ENCODE measurements at regions not wholly inside any gene's neighbourhood (a gene's known extent, or its start where the extent isn't known, plus 50 kb on each side); places are given as distances from the start of the nearest gene placed in this dataset.

DNA sequence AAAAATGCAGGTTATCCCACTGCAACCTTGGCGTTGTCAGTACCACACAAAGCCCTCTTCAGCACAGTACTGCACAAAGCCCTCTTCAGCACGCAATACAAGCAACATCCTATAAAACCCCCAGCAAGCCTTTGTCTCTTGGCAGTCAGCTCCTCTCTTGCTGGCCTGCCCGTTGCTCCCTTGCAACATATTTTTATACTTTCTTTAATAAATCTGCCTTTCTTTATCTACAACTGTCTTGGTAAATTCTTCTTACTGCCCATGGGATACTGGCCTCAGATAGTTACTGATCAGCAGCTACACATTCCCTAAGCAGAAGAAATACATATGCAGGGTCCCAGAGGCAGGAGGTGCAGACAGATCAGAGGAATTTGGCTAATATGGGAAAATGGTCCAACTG is 70.5 kb upstream of the MAP3K4 start:
- no TSS peak for BruUV-seq (replicated peaks)
- H3K4me2 ChIP-seq (ENCODE audit: insufficient read depth, low read length), result no peak overlapping the region
- H3K36me3 ChIP-seq (ENCODE audit: control insufficient read depth in 2 of 2, extremely low read depth in 1 of 2, insufficient read depth in 2 of 2, low read length in 2 of 2), result no peaks in the 10 kb centered on the region
- DNase-seq (ENCODE audit: low read depth, low spot score) (no peak), FAIRE-seq (no peak)
- POLR2A ChIA-PET, result no interaction called here
- H4K20me1 ChIP-seq (replicated peaks; ENCODE audit: control insufficient read depth, extremely low read depth, insufficient read depth, low read length), result no peaks in the 10 kb centered on the region
- H3K4me3 ChIP-seq (replicated peaks in 1 of 3; ENCODE audit: insufficient read depth in 1 of 3, low read depth in 1 of 3, low read length in 3 of 3), result no peak overlapping the region
- H3K9me3 ChIP-seq (replicated peaks; ENCODE audit: control insufficient read depth, insufficient read depth, low read length), result no peaks in the 10 kb centered on the region
- H3K4me1 ChIP-seq (ENCODE audit: control insufficient read depth, extremely low read depth, insufficient read depth, low read length), result no peaks in the 10 kb centered on the region
- H3K9ac ChIP-seq (replicated peaks; ENCODE audit: extremely low read depth, insufficient read depth, low read length), result no peak overlapping the region
- H3K9me1 ChIP-seq (replicated peaks; ENCODE audit: control insufficient read depth, extremely low read depth, insufficient read depth, low read length), result no peaks in the 10 kb centered on the region
- TF ChIP-seq GATA2 (IDR thresholded peaks at IDR 0.05; ENCODE audit: insufficient read depth, insufficient read length, low read depth, low read length), result no peak
- TF ChIP-seq, protein P1, sequence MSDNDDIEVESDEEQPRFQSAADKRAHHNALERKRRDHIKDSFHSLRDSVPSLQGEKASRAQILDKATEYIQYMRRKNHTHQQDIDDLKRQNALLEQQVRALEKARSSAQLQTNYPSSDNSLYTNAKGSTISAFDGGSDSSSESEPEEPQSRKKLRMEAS (IDR thresholded peaks at IDR 0.05; ENCODE audit: insufficient read depth, insufficient read length), result no peak
- TF ChIP-seq EZH2 (IDR thresholded peaks at IDR 0.05; ENCODE audit: borderline replicate concordance, low read depth, low read length, severe bottlenecking), result no peak
- TF ChIP-seq POLR2A (IDR thresholded peaks at IDR 0.05; ENCODE audit: low read depth, low read length), result no peak
- TF ChIP-seq MYC (IDR thresholded peaks at IDR 0.05; ENCODE audit: low read depth, low read length), result no peak
- no peak for TF ChIP-seq JUN (IDR thresholded peaks at IDR 0.05; ENCODE audit: borderline replicate concordance, insufficient read depth, insufficient read length, low read depth)
- no peak for TF ChIP-seq FOS (IDR thresholded peaks at IDR 0.05; ENCODE audit: borderline replicate concordance, insufficient read depth, low read length)
- TF ChIP-seq, protein P2, sequence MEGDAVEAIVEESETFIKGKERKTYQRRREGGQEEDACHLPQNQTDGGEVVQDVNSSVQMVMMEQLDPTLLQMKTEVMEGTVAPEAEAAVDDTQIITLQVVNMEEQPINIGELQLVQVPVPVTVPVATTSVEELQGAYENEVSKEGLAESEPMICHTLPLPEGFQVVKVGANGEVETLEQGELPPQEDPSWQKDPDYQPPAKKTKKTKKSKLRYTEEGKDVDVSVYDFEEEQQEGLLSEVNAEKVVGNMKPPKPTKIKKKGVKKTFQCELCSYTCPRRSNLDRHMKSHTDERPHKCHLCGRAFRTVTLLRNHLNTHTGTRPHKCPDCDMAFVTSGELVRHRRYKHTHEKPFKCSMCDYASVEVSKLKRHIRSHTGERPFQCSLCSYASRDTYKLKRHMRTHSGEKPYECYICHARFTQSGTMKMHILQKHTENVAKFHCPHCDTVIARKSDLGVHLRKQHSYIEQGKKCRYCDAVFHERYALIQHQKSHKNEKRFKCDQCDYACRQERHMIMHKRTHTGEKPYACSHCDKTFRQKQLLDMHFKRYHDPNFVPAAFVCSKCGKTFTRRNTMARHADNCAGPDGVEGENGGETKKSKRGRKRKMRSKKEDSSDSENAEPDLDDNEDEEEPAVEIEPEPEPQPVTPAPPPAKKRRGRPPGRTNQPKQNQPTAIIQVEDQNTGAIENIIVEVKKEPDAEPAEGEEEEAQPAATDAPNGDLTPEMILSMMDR (IDR thresholded peaks at IDR 0.05; ENCODE audit: extremely low read depth in 1 of 2, insufficient read depth in 1 of 2, low read depth in 1 of 2, low read length in 2 of 2), result no peak
- TF ChIP-seq POLR2AphosphoS5 (IDR thresholded peaks at IDR 0.05; ENCODE audit: insufficient read depth, low read depth, low read length), result no peak
- no peak overlapping the region for H3K27ac ChIP-seq (ENCODE audit: insufficient read depth, low read depth, low read length)
- CTCF ChIA-PET, result interaction anchor here (2.3 kb wide), 1 partner anchor 10 kb away, joined by 7 read pairs; no protein-coding TSS in a partner anchor
- intact Hi-C loops (cut with micrococcal nuclease) (no loop called here), dilution Hi-C loops (cut with MboI; ENCODE audit: extremely low pct_ligation_motif_present, low sequenced_read_pairs) (loop anchor here (25.0 kb wide), 1 partner anchor 466 kb away; no protein-coding TSS in a partner anchor)
- H2AFZ ChIP-seq (ENCODE audit: low read depth, low read length), result no peak overlapping the region
- H3K27me3 ChIP-seq (ENCODE audit: control insufficient read depth in 2 of 2, insufficient read depth in 2 of 2, low read length in 2 of 2), result no peaks in the 10 kb centered on the region
- H3K79me2 ChIP-seq (ENCODE audit: control insufficient read depth, insufficient read depth, low read length), result no peaks in the 10 kb centered on the region

Measured in endothelial cell of umbilical vein (primary cell).